K562 (cell line): ENCODE measurements at regions not wholly inside any gene's neighbourhood (a gene's known extent, or its start where the extent isn't known, plus 50 kb on each side); places are given as distances from the start of the nearest gene placed in this dataset.

Experiments
- ATAC-seq: fragments of 200-7000 bp; cut with Tn5 transposase; 3 replicates; pipeline ENCODE4 v1.9.1; 2020; ENCODE audit warnings: moderate library complexity
- BruUV-seq: library from RNA; stranded (reverse); fragments of 400-500 nt; replicated peaks from 2 replicates; lab custom pipeline; 2021; lab: Mats Ljungman, UMichigan
- CTCF ChIA-PET: fragments of 300-600 bp; formaldehyde crosslinking; extraction: SDS; loops from one replicate; lab custom pipeline; 2021; ENCODE audit warnings: low intra/inter-chr PET ratio; lab: Yijun Ruan, JAX
- POLR2A ChIA-PET: fragments of 300-600, 350-650 bp; sonication (Branson Sonifier 250); formaldehyde crosslinking; extraction: SDS; loops from one replicate; lab custom pipeline; 2021; ENCODE audit warnings: antibody characterized with exemption, inconsistent platforms; lab: Yijun Ruan, JAX
- DNase-seq, 4 experiments: peaks; one replicate each; pipeline versions ENCODE4 v3.0.0 to v3.0.0-alpha.2; 2011 to 2018; ENCODE audit warnings: low spot score in 3 of 4, mixed read lengths in 3 of 4; ENCODE audit errors: extremely low read depth in 1 of 4
- FAIRE-seq: peaks from 2 replicates; lab custom pipeline; 2011; peaks lifted over from hg19 to GRCh38; lab: Jason Lieb, UNC
- H2AFZ ChIP-seq: 2 replicates; pipeline ENCODE4 v1.6.0; 2011; ENCODE audit warnings: low read depth, low read length, control low read depth, inconsistent platforms
- H3K27ac ChIP-seq: fragments of 200-600 bp; 3 replicates; pipeline ENCODE4 v1.8.0; 2011; ENCODE audit warnings: low read depth, mild to moderate bottlenecking, control low read depth, inconsistent platforms, low read length, moderate library complexity, mixed read lengths; ENCODE audit errors: extremely low read depth
- H3K27me3 ChIP-seq, 2 experiments: fragments of 300-600 bp in 1 of 2; 2 replicates in 1 of 2; 3 replicates in 1 of 2; pipeline versions ENCODE4 v1.6.0 to v1.8.0; 2011; ENCODE audit warnings: inconsistent platforms in 2 of 2, low read length in 2 of 2, mild to moderate bottlenecking in 1 of 2, mixed read lengths in 1 of 2, moderate library complexity in 1 of 2; ENCODE audit not compliant: control insufficient read depth in 2 of 2, insufficient read depth in 2 of 2
- H3K36me3 ChIP-seq: fragments of 300-600 bp; 3 replicates; pipeline ENCODE4 v1.8.0; 2011; ENCODE audit warnings: mild to moderate bottlenecking, low read length, inconsistent platforms; ENCODE audit not compliant: control insufficient read depth, insufficient read depth
- H3K4me1 ChIP-seq, 2 experiments: fragments of 200-600 bp in 1 of 2; replicated peaks in 1 of 2; 2 replicates in 1 of 2; 3 replicates in 1 of 2; pipeline versions ENCODE4 v1.5.1 to v1.8.0; 2011; ENCODE audit warnings: inconsistent platforms in 2 of 2, low read length in 2 of 2, mild to moderate bottlenecking in 1 of 2, mixed read lengths in 1 of 2, moderate library complexity in 1 of 2; ENCODE audit not compliant: control insufficient read depth in 2 of 2, insufficient read depth in 2 of 2
- H3K4me2 ChIP-seq: 2 replicates; pipeline ENCODE4 v1.6.1; 2011; ENCODE audit warnings: low read length, control low read depth, inconsistent platforms, mixed read lengths; ENCODE audit not compliant: insufficient read depth
- H3K4me3 ChIP-seq: fragments of 200-600 bp; sonication (generic), shearing (Covaris generic); 2 replicates; pipeline ENCODE4 v1.5.1; 2016; ENCODE audit warnings: control low read depth, inconsistent platforms
- H3K79me2 ChIP-seq: fragments of 200-600 bp; 3 replicates; pipeline ENCODE4 v1.8.0; 2011; ENCODE audit warnings: low read length, inconsistent platforms; ENCODE audit not compliant: control insufficient read depth, insufficient read depth
- H3K9ac ChIP-seq, 2 experiments: 2 replicates each; pipeline versions ENCODE4 v1.6.0 to v1.6.1; 2011; ENCODE audit warnings: low read depth in 2 of 2, low read length in 2 of 2, control low read depth in 1 of 2, inconsistent platforms in 1 of 2, mild to moderate bottlenecking in 1 of 2, mixed read lengths in 1 of 2; ENCODE audit not compliant: insufficient read depth in 1 of 2
- H3K9me1 ChIP-seq: one replicate; pipeline ENCODE4 v1.6.0; 2011; ENCODE audit warnings: inconsistent platforms, mild to moderate bottlenecking, low read length, moderate library complexity; ENCODE audit not compliant: control insufficient read depth, insufficient read depth
- H3K9me3 ChIP-seq: replicated peaks from 2 replicates; pipeline ENCODE4 v1.5.1; 2011; ENCODE audit warnings: low read depth, low read length, inconsistent platforms; ENCODE audit not compliant: control insufficient read depth, insufficient read depth
- H4K20me1 ChIP-seq: replicated peaks from 2 replicates; pipeline ENCODE4 v1.6.1; 2011; ENCODE audit warnings: low read length, inconsistent platforms, mixed read lengths; ENCODE audit not compliant: control insufficient read depth, insufficient read depth
- CBFA2T2 ChIP-seq: fragments of 450-650 bp; conservative IDR thresholded peaks from 2 replicates; pipeline ENCODE4 v1.6.1; 2017; ENCODE audit warnings: mild to moderate bottlenecking
- CHD4 ChIP-seq: fragments of 200-600 bp; sonication (generic); IDR thresholded peaks from 3 replicates; pipeline ENCODE4 v1.6.1; 2012; ENCODE audit warnings: low read depth, mild to moderate bottlenecking, mixed read lengths, low read length, inconsistent platforms; ENCODE audit not compliant: insufficient read depth, insufficient replicate concordance, poor library complexity, severe bottlenecking
- HBP1 ChIP-seq: fragments of 450-650 bp; formaldehyde crosslinking; IDR thresholded peaks from 2 replicates; pipeline ENCODE4 v1.4.0; 2022; ENCODE audit warnings: missing genetic modification characterization
- NCOA6 ChIP-seq: fragments of 450-650 bp; IDR thresholded peaks from 2 replicates; pipeline ENCODE4 v1.6.1; 2017; ENCODE audit warnings: mild to moderate bottlenecking
- NR3C1 ChIP-seq: sonication (generic); formaldehyde crosslinking; IDR thresholded peaks from 2 replicates; pipeline ENCODE4 v1.8.1; 2022; ENCODE audit warnings: missing genetic modification reagents
- POLR2H ChIP-seq: IDR thresholded peaks from 2 replicates; pipeline ENCODE4 v1.6.1; 2016; ENCODE audit warnings: missing genetic modification characterization, low read depth, mild to moderate bottlenecking, control low read depth, missing compliant biosample characterization, moderate library complexity
- PRPF4 ChIP-seq: fragments of 200-400 bp; formaldehyde crosslinking; IDR thresholded peaks from one replicate; pipeline ENCODE4 v1.6.1; 2017; ENCODE audit warnings: low read length, low read depth, mild to moderate bottlenecking; ENCODE audit not compliant: insufficient read depth, poor library complexity, severe bottlenecking
- RNF2 ChIP-seq: sonication (generic); IDR thresholded peaks from 2 replicates; pipeline ENCODE4 v1.6.1; 2016
- RNF219 ChIP-seq: fragments of 250-450 bp; sonication (Bioruptor Pico); IDR thresholded peaks from 2 replicates; pipeline ENCODE4 v1.5.0; 2022; ENCODE audit warnings: mild to moderate bottlenecking
- SRSF1 ChIP-seq: fragments of 200-400 bp; formaldehyde crosslinking; IDR thresholded peaks from 2 replicates; pipeline ENCODE4 v1.6.1; 2017; ENCODE audit warnings: mild to moderate bottlenecking, low read depth, low read length, moderate library complexity
- STAG1 ChIP-seq: sonication (generic); formaldehyde crosslinking; IDR thresholded peaks from 2 replicates; pipeline ENCODE4 v1.5.0; 2020; ENCODE audit warnings: missing genetic modification reagents, borderline replicate concordance
- ZBED1 ChIP-seq: IDR thresholded peaks from 2 replicates; pipeline ENCODE4 v1.6.1; 2014
- ZBTB12 ChIP-seq: fragments of 250-450 bp; sonication (Bioruptor Pico); IDR thresholded peaks from 2 replicates; pipeline ENCODE4 v1.4.0; 2020
- ZNF436 ChIP-seq: fragments of 250-450, 450-650 bp; sonication (Bioruptor Pico); formaldehyde crosslinking; IDR thresholded peaks from 2 replicates; pipeline ENCODE4 v1.7.0; 2020; ENCODE audit warnings: mild to moderate bottlenecking
- WGBS: fragments of 100-300 bp; shearing (Covaris generic); methylation state at CpG from one replicate; pipeline ENCODE4 v1.1.6; 2016; ENCODE audit warnings: low coverage, mixed read lengths; ENCODE audit not compliant: insufficient coverage; ENCODE audit errors: missing lambda C conversion rate; 5-methylcytosine and 5-hydroxymethylcytosine counted together
- in situ Hi-C: fragments of 300-500 bp; cut with MboI; formaldehyde crosslinking; loops from 4 replicates; pipeline ENCODE4 v1.15.0; 2018; ENCODE audit warnings: inconsistent platforms, mixed read lengths
- intact Hi-C: fragments of 100-400 bp; cut with micrococcal nuclease; formaldehyde crosslinking; loops from 2 replicates; pipeline ENCODE4 v1.14.2; 2022

- TF ChIP-seq NR3C1, result no peak
- TF ChIP-seq RNF219 (CRISPR knock-in tag), result no peak
- no peak for TF ChIP-seq RNF2
- TF ChIP-seq PRPF4, result no peak
- peak; percentile 77; the same call in 1 of the 2 replicates for TF ChIP-seq HBP1 (CRISPR knock-in tag)
- no peak for TF ChIP-seq CHD4
- no peak for TF ChIP-seq ZNF436 (CRISPR knock-in tag)
Measured at GRCh38 chr18:55096263-55096951, 137.1 kb upstream of the CCDC68 start (continued).

- no peaks in the 10 kb centered on the region for H4K20me1 ChIP-seq
- H3K9me3 ChIP-seq, result no peaks in the 10 kb centered on the region
- WGBS, result 36% methylated on average over 3 of the region's 3 CpGs
- H3K36me3 ChIP-seq, result no peaks in the 10 kb centered on the region
- ChIA-PET POLR2A (no interaction called here), CTCF (interaction anchor here (0.6 kb wide), 1 partner anchor 180 kb away, joined by 4 read pairs; no protein-coding TSS in a partner anchor)
- H3K79me2 ChIP-seq, result no peaks in the 10 kb centered on the region
- H3K27me3 ChIP-seq, result no peaks in the 10 kb centered on the region
- no peak overlapping the region for H2AFZ ChIP-seq
- FAIRE-seq, result no peak
- H3K9me1 ChIP-seq, result no peaks in the 10 kb centered on the region
- intact Hi-C loops, result no loop called here
- no peak overlapping the region for H3K4me2 ChIP-seq
- in situ Hi-C loops, result no loop called here
- H3K4me1 ChIP-seq, result no peaks in the 10 kb centered on the region; a peak in 2 of 5 replicates
- ATAC-seq, result no peak
- H3K4me3 ChIP-seq, result no peak overlapping the region
- no peak overlapping the region for H3K27ac ChIP-seq
- no peak for DNase-seq
- no TSS peak for BruUV-seq
- H3K9ac ChIP-seq, result no peak overlapping the region
- no peak for TF ChIP-seq SRSF1
- no peak for TF ChIP-seq NCOA6
- TF ChIP-seq ZBTB12 (CRISPR knock-in tag), result no peak
- no peak for TF ChIP-seq POLR2H (tag)
- no peak for TF ChIP-seq CBFA2T2
- TF ChIP-seq STAG1 (CRISPR knock-in tag), result no peak
- TF ChIP-seq ZBED1, result no peak
Measured at GRCh38 chr18:55095584-55095983, 136.3 kb upstream of the CCDC68 start.
